ENCODE measurements at regions not wholly inside any gene's neighbourhood (a gene's known extent, or its start where the extent isn't known, plus 50 kb on each side); places are given as distances from the start of the nearest gene placed in this dataset.

DNA sequence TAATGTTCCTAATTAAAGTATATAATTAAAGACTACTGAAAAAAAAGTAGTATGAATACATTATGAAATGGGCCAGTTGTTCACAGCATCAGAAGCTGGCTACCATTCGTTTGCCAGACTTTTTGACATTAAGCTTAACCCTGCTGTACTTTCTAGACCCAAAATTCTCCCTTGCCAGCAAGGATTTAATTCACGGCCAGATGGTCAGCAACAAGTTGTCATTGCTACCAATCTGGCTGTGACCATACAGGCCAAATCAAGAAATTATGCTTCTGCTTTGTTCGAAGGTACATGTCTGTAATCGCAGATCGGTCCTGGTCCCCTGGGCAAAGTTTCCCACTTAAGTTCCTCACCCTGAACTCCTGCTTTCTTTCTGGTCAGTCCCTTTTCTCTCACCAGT lies 217.7 kb upstream of the ATXN7L3B start:
- TF ChIP-seq POLR2A (IDR thresholded peaks at IDR 0.05) = no peak
- no peak for TF ChIP-seq POLR2AphosphoS5 (IDR thresholded peaks at IDR 0.05)
- TF ChIP-seq, protein P1, sequence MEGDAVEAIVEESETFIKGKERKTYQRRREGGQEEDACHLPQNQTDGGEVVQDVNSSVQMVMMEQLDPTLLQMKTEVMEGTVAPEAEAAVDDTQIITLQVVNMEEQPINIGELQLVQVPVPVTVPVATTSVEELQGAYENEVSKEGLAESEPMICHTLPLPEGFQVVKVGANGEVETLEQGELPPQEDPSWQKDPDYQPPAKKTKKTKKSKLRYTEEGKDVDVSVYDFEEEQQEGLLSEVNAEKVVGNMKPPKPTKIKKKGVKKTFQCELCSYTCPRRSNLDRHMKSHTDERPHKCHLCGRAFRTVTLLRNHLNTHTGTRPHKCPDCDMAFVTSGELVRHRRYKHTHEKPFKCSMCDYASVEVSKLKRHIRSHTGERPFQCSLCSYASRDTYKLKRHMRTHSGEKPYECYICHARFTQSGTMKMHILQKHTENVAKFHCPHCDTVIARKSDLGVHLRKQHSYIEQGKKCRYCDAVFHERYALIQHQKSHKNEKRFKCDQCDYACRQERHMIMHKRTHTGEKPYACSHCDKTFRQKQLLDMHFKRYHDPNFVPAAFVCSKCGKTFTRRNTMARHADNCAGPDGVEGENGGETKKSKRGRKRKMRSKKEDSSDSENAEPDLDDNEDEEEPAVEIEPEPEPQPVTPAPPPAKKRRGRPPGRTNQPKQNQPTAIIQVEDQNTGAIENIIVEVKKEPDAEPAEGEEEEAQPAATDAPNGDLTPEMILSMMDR (IDR thresholded peaks at IDR 0.05) = no peak
- no peak for TF ChIP-seq EP300 (IDR thresholded peaks at IDR 0.05)
- H3K4me1 ChIP-seq = no peaks in the 10 kb centered on the region
- DNase-seq (ENCODE audit: low spot score in 2 of 2) = no peak
- WGBS = 68% methylated on average over 5 of the region's 5 CpGs
- H3K9me3 ChIP-seq = no peaks in the 10 kb centered on the region
- no peaks in the 10 kb centered on the region for H3K27me3 ChIP-seq
- no peak overlapping the region for H3K4me3 ChIP-seq
- H3K36me3 ChIP-seq = no peaks in the 10 kb centered on the region
- no peak overlapping the region for H3K27ac ChIP-seq

DNA sequence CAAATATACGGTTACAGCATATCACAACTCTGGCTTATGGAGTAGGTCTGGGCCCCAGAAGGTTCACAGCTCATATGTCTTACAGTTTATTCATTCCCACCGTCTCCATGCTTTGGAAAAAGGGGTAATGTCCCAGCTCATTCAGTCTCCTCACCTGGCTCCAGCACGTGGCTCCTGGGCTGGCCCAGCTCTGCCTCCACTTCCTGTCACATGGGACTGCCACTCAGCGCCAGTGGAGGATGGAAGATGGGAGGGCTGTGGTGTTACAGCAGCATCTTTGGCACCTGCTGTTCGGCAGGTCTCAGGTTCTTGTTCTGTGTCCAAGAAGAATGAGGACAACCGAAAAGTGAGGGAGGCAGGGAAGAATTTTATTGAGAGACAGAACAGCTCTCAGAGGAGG lies 216.3 kb upstream of the ATXN7L3B start:
- Histone ChIP-seq H3K9me3 (no peaks in the 10 kb centered on the region), H3K27ac (no peak overlapping the region), H3K4me3 (no peak overlapping the region), H3K36me3 (no peaks in the 10 kb centered on the region), H3K4me1 (no peaks in the 10 kb centered on the region), H3K27me3 (no peaks in the 10 kb centered on the region)
- no peak for DNase-seq (ENCODE audit: low spot score in 2 of 2)
- no peak for TF ChIP-seq POLR2A (IDR thresholded peaks at IDR 0.05)
- TF ChIP-seq, protein P1 (IDR thresholded peaks at IDR 0.05) = no peak
- 76% methylated on average over 6 of the region's 6 CpGs for WGBS

DNA sequence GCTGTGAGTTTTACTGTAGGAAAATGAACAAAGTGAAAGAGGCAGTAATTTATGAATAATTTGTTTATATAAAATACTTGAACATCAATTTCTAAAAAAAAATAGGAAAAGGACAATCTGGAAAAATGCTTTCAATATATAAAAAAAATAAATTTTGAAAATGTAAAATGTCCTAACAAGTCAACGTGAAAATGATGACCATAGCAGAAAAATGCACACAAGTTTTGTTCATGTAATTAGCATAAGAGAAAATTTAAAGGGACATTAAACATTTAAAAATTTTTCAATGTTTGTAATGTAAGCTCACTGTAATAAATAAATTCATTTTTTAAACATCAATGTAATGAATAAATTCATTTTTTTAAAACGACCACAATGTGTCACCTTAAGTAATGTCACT lies 214.8 kb upstream of the ATXN7L3B start:
- Histone ChIP-seq H3K27me3 (no peaks in the 10 kb centered on the region), H3K4me3 (no peak overlapping the region), H3K4me1 (no peaks in the 10 kb centered on the region), H3K27ac (no peak overlapping the region), H3K36me3 (no peaks in the 10 kb centered on the region), H3K9me3 (no peaks in the 10 kb centered on the region)
- 62% methylated on average over 2 of the region's 2 CpGs for WGBS
- DNase-seq (ENCODE audit: low spot score in 2 of 2) = no peak
- TF ChIP-seq POLR2A (IDR thresholded peaks at IDR 0.05) = no peak

DNA sequence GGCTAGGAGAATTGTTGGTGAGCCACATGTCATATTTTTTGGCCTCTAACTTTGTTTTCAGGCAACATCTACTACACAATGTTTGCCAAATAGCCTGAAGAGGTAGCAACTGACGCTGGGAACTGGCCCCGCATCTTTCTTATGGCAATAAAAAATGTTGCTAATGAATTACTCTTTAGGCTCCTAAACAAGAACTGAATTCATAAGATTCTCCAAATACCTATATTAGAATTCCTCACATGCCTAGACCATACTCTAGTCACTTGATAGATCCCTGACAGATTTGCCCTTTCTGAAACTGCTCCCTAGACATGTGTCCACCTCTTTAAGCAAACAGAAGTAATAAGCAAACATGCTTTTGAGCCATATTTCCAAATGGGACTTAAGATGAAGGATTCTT lies 209.0 kb upstream of the ATXN7L3B start:
- TF ChIP-seq, protein P1 (IDR thresholded peaks at IDR 0.05) = no peak
- TF ChIP-seq POLR2AphosphoS5 (IDR thresholded peaks at IDR 0.05) (no peak), EP300 (IDR thresholded peaks at IDR 0.05) (no peak), POLR2A (IDR thresholded peaks at IDR 0.05) (no peak)
- Histone ChIP-seq H3K36me3 (no peaks in the 10 kb centered on the region), H3K27me3 (no peaks in the 10 kb centered on the region), H3K4me3 (no peak overlapping the region), H3K4me1 (no peaks in the 10 kb centered on the region), H3K27ac (no peak overlapping the region), H3K9me3 (no peaks in the 10 kb centered on the region)
- WGBS = 58% methylated on average over 2 of the region's 2 CpGs
- DNase-seq (ENCODE audit: low spot score in 2 of 2) = no peak

DNA sequence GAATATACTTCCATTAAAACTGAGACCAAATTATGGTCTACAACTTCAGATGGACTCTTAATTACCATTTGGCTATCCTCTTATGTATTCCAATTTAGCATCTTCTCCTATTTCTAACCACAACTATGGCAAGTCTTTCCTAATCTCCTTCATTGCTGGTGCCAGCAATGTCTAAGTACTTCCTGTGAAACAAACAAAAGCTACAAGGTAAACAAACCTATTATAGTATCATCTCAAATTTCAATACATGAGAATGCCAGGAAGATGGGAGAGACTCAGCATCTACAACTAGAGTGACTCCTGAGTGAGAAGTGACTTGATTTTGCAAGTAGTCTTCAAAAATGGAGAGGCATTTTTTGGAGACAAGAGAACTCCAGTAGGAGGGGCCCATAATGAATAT lies 202.9 kb upstream of the ATXN7L3B start:
- no peak overlapping the region for H3K4me3 ChIP-seq
- no peak for DNase-seq (ENCODE audit: low spot score in 2 of 2)
- H3K9me3 ChIP-seq = no peaks in the 10 kb centered on the region
- no peaks in the 10 kb centered on the region for H3K27me3 ChIP-seq
- TF ChIP-seq EP300 (IDR thresholded peaks at IDR 0.05) (no peak), POLR2AphosphoS5 (IDR thresholded peaks at IDR 0.05) (no peak), POLR2A (IDR thresholded peaks at IDR 0.05) (no peak)
- TF ChIP-seq, protein P1 (IDR thresholded peaks at IDR 0.05) = no peak
- H3K36me3 ChIP-seq = no peaks in the 10 kb centered on the region
- no peak overlapping the region for H3K27ac ChIP-seq
- H3K4me1 ChIP-seq = no peaks in the 10 kb centered on the region

DNA sequence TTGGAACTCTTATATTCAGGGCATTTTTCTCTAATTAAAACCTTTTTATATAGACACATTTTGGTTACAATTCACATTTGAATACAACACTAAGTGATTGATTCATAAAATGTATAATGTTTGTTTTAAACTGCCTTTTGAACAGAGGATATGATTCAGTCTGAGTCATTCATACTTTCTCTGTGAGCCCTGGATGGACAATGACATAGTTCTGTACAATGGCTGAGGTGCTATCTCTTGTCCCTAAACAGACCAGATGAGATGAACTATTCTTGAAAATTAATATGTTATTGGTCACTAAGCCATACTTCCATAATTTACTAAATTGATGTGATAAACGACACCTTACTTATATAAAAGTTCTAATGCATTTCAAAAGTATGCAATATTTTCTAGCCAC lies 199.7 kb upstream of the ATXN7L3B start:
- 0% methylated on average over 1 of the region's 1 CpG for WGBS
- TF ChIP-seq EP300 (IDR thresholded peaks at IDR 0.05) (no peak), POLR2A (IDR thresholded peaks at IDR 0.05) (no peak), POLR2AphosphoS5 (IDR thresholded peaks at IDR 0.05) (no peak)
- TF ChIP-seq, protein P1 (IDR thresholded peaks at IDR 0.05) = no peak
- no peaks in the 10 kb centered on the region for H3K9me3 ChIP-seq

More for the DNA sequence above, 199.7 kb upstream of the ATXN7L3B start:
- no peaks in the 10 kb centered on the region for H3K4me1 ChIP-seq
- no peak overlapping the region for H3K4me3 ChIP-seq
- DNase-seq (ENCODE audit: low spot score in 2 of 2) = no peak
- no peaks in the 10 kb centered on the region for H3K36me3 ChIP-seq
- H3K27me3 ChIP-seq = no peaks in the 10 kb centered on the region
- H3K27ac ChIP-seq = no peak overlapping the region

Data from suprapubic skin (tissue), 4 donors.